ENCODE measurements at regions not wholly inside any gene's neighbourhood (a gene's known extent, or its start where the extent isn't known, plus 50 kb on each side); places are given as distances from the start of the nearest gene placed in this dataset.

GRCh38 chr11:43242401-43242800, 69.4 kb upstream of the API5 start:
- TF ChIP-seq POLR2A (IDR thresholded peaks at IDR 0.05), result no peak
- TF ChIP-seq CTCF (IDR thresholded peaks at IDR 0.05), result no peak
- no peak for TF ChIP-seq POLR2AphosphoS5 (IDR thresholded peaks at IDR 0.05)
